WTC11 (cell line): ENCODE measurements at regions not wholly inside any gene's neighbourhood (a gene's known extent, or its start where the extent isn't known, plus 50 kb on each side); places are given as distances from the start of the nearest gene placed in this dataset.
A peak's percentile ranks its signal among the peaks of the same experiment; 100 is the strongest.
"Not testable (repeated sequence)": the region's sequence is repeated elsewhere in the genome, so short reads cannot be mapped to it uniquely, and the experiment has no call there.

Experiments used
- ATAC-seq: fragments of 200-7000 bp; cut with Tn5 transposase; 2 replicates; pipeline ENCODE4 v1.10.0; 2021; ENCODE audit warnings: mild to moderate bottlenecking, moderate library complexity
- CTCF ChIA-PET: fragments of 300-600 bp; sonication (Branson Sonifier 250); formaldehyde crosslinking; loops from one replicate; lab custom pipeline; 2021; ENCODE audit warnings: antibody characterized with exemption; lab: Charles Lee
- POLR2A ChIA-PET: fragments of 350-600 bp; sonication (Branson Sonifier 250); formaldehyde crosslinking; loops from one replicate; lab custom pipeline; 2021; ENCODE audit warnings: antibody characterized with exemption; lab: Charles Lee
- DNase-seq: peaks from one replicate; pipeline ENCODE4 v3.0.0; 2021; ENCODE audit warnings: low spot score
- H3K27ac Mint-ChIP-seq: 2 replicates; pipeline ENCODE4 v1.8.0; 2021; ENCODE audit warnings: mixed read lengths
- H3K27me3 Mint-ChIP-seq: 2 replicates; pipeline ENCODE4 v1.8.0; 2021; ENCODE audit warnings: low read depth, mild to moderate bottlenecking, moderate library complexity, mixed read lengths
- H3K36me3 Mint-ChIP-seq: 2 replicates; pipeline ENCODE4 v1.8.0; 2021; ENCODE audit warnings: mixed read lengths
- H3K4me1 Mint-ChIP-seq: 2 replicates; pipeline ENCODE4 v1.8.0; 2022; ENCODE audit warnings: mixed read lengths
- H3K4me3 Mint-ChIP-seq: 2 replicates; pipeline ENCODE4 v1.8.0; 2021; ENCODE audit warnings: mild to moderate bottlenecking, moderate library complexity, mixed read lengths
- H3K9me3 Mint-ChIP-seq: 2 replicates; pipeline ENCODE4 v1.8.0; 2021; ENCODE audit warnings: mixed read lengths
- CBFB ChIP-seq: sonication (generic); formaldehyde crosslinking; IDR thresholded peaks from 2 replicates; pipeline ENCODE4 v1.8.1; 2022; ENCODE audit warnings: mild to moderate bottlenecking, low read depth, missing genetic modification reagents
- CREM ChIP-seq: sonication (generic); formaldehyde crosslinking; IDR thresholded peaks from 2 replicates; pipeline ENCODE4 v1.8.1; 2022; ENCODE audit warnings: mild to moderate bottlenecking, missing genetic modification reagents, moderate library complexity
- FOXK1 ChIP-seq: sonication (generic); formaldehyde crosslinking; IDR thresholded peaks from 2 replicates; pipeline ENCODE4 v1.8.0; 2022; ENCODE audit warnings: mild to moderate bottlenecking, moderate library complexity, missing genetic modification reagents
- GTF2I ChIP-seq: fragments of 250-450 bp; sonication (Bioruptor Pico); conservative IDR thresholded peaks from 2 replicates; pipeline ENCODE4 v1.4.0; 2021; ENCODE audit warnings: mild to moderate bottlenecking
- NR2C2 ChIP-seq: sonication (generic); formaldehyde crosslinking; IDR thresholded peaks from 2 replicates; pipeline ENCODE4 v1.8.0; 2022; ENCODE audit warnings: mild to moderate bottlenecking, missing genetic modification reagents
- RORB ChIP-seq: fragments of 250-450 bp; sonication (Bioruptor Pico); IDR thresholded peaks from 2 replicates; pipeline ENCODE4 v1.9.0; 2021; ENCODE audit warnings: mild to moderate bottlenecking
- SMAD4 ChIP-seq: sonication (generic); formaldehyde crosslinking; IDR thresholded peaks from 2 replicates; pipeline ENCODE4 v1.8.0; 2022; ENCODE audit warnings: mild to moderate bottlenecking, missing genetic modification reagents
- TCF7 ChIP-seq: sonication (generic); formaldehyde crosslinking; IDR thresholded peaks from 2 replicates; pipeline ENCODE4 v1.8.0; 2022; ENCODE audit warnings: mild to moderate bottlenecking, low read depth, missing genetic modification reagents, moderate library complexity
- ZNF232 ChIP-seq: sonication (generic); formaldehyde crosslinking; IDR thresholded peaks from 2 replicates; pipeline ENCODE4 v1.8.0; 2022; ENCODE audit warnings: mild to moderate bottlenecking, missing genetic modification reagents
- ZNF263 ChIP-seq: sonication (generic); formaldehyde crosslinking; IDR thresholded peaks from 2 replicates; pipeline ENCODE4 v1.8.1; 2022; ENCODE audit warnings: low read depth, mild to moderate bottlenecking, moderate library complexity, missing genetic modification reagents
- ZNF396 ChIP-seq: fragments of 250-450 bp; sonication (Bioruptor Pico); IDR thresholded peaks from 2 replicates; pipeline ENCODE4 v1.8.0; 2021; ENCODE audit warnings: mild to moderate bottlenecking, moderate library complexity, borderline replicate concordance
- TF ChIP-seq, protein P1 (sequence below): sonication (generic); formaldehyde crosslinking; IDR thresholded peaks from 2 replicates; pipeline ENCODE4 v1.8.1; 2023; ENCODE audit warnings: mild to moderate bottlenecking, missing genetic modification reagents
- TF ChIP-seq, protein P2 (sequence below): fragments of 250-450 bp; sonication (Bioruptor Pico); conservative IDR thresholded peaks from 2 replicates; pipeline ENCODE4 v1.9.0; 2021; ENCODE audit warnings: mild to moderate bottlenecking
- TF ChIP-seq, protein P3 (sequence below): sonication (generic); formaldehyde crosslinking; IDR thresholded peaks from 2 replicates; pipeline ENCODE4 v1.8.0; 2022; ENCODE audit warnings: mild to moderate bottlenecking, missing genetic modification reagents
- TF ChIP-seq, protein P4 (sequence below): fragments of 250-450 bp; sonication (Bioruptor Pico); IDR thresholded peaks from 2 replicates; pipeline ENCODE4 v1.9.0; 2021; ENCODE audit warnings: mild to moderate bottlenecking
- TF ChIP-seq, protein P5 (sequence below): sonication (generic); formaldehyde crosslinking; IDR thresholded peaks from 2 replicates; pipeline ENCODE4 v1.8.1; 2022; ENCODE audit warnings: mild to moderate bottlenecking, moderate library complexity, missing genetic modification reagents
- TF ChIP-seq, protein P6 (sequence below): sonication (generic); formaldehyde crosslinking; IDR thresholded peaks from 2 replicates; pipeline ENCODE4 v1.8.0; 2022; ENCODE audit warnings: missing genetic modification reagents

DNA sequence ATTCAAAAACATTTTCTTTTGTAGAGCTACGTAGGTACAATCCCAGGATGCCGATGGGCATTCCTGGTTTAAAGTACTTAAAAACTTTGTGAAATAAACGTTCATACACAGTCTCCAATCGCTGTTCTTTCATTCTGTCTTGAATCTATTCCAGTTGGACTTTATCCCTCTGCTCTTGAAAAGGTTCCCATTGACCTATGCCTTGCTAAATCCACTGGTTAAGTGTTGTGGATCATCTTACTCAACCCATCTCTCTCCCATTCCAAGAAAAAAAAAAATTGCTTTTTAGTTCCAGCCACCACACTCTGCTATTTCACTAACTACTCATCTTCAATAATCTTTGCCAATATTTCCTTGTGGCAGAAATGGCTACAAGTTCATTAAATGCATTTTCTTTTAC is 542.3 kb upstream of the GRIA3 start:
- ATAC-seq (no peak), DNase-seq (no peak)
- H3K27me3 Mint-ChIP-seq = no peaks in the 10 kb centered on the region
- H3K36me3 Mint-ChIP-seq = no peaks in the 10 kb centered on the region
- H3K27ac Mint-ChIP-seq = no peak overlapping the region
- ChIA-PET POLR2A (no interaction called here), CTCF (no interaction called here)
- no peaks in the 10 kb centered on the region for H3K9me3 Mint-ChIP-seq
- no peaks in the 10 kb centered on the region for H3K4me1 Mint-ChIP-seq
- no peak overlapping the region for H3K4me3 Mint-ChIP-seq
- TF ChIP-seq FOXK1 (no peak), ZNF232 (CRISPR knock-in tag) (no peak)
- TF ChIP-seq, all 79 proteins: peak for 0

DNA sequence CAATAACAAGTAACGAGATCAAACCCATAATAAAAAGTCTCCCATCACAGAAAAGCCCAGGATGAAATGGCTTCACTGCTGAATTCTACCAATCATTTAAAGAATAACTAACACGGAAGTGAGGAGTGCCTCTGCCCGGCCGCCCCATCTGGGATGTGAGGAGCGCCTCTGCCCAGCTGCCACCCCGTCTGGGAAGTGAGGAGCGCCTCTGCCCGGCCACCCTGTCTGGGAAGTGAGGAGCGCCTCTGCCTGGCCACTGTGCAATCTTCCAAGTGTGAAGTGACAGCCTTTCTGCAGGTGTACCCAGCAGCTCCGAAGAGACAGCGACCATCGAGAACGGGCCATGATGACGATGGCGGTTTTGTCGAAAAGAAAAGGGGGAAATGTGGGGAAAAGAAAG is 528.8 kb upstream of the GRIA3 start:
- POLR2A ChIA-PET, DNase-seq, ATAC-seq: not testable (repeated sequence)

DNA sequence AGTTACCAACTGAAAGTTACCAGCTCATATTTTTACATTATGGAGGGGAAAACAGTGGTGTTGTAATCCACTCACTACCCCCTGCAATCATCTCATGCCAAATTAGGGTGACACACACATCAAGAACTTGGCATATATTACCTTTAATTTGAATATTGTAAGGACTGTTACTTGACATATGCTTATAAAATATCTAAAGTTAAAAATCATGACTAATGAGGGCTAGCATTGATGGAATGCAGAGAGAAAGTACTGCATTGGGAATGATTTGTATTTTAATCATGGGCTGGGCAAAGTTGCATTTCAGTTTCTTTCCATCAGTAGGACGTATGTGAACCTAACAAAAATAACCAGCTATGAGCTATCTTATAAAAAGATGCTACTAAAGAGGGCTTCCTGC is 517.5 kb upstream of the GRIA3 start:
- H3K27ac Mint-ChIP-seq = no peak overlapping the region

More for the DNA sequence above, 528.8 kb upstream of the GRIA3 start:
- H3K9me3 Mint-ChIP-seq = peaks cover 16% of the 10 kb centered on the region
- H3K4me3 Mint-ChIP-seq, H3K27me3 Mint-ChIP-seq, H3K4me1 Mint-ChIP-seq, H3K27ac Mint-ChIP-seq, CTCF ChIA-PET: not testable (repeated sequence)
- peaks cover 11% of the 10 kb centered on the region; the same call in 1 of the 2 replicates for H3K36me3 Mint-ChIP-seq

DNA sequence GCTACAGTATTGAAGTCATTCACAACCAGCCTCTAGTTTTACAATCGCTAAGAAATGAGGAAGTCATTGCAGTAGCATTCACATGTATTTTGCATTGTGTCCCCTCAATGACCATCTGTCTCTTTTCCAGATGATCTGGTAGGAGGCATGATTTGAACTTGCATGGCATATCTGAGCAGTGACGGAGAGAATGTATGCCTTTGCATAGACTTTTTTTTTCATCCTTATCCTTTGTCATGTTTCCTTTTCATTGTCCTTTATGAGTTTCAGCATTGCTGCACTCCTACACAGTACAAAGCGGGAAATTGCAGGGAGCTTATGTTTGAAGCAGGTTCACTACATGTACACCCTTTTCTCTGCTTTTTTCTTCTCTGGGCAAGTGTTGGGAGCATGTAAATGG is 516.4 kb upstream of the GRIA3 start:
- H3K36me3 Mint-ChIP-seq = no peaks in the 10 kb centered on the region
- POLR2A ChIA-PET = no interaction called here
- ATAC-seq (no peak), DNase-seq (no peak)
- no peak overlapping the region for H3K4me3 Mint-ChIP-seq
- no peaks in the 10 kb centered on the region for H3K27me3 Mint-ChIP-seq
- CTCF ChIA-PET = no interaction called here
- no peak overlapping the region for H3K27ac Mint-ChIP-seq
- H3K4me1 Mint-ChIP-seq = peaks cover 5% of the 10 kb centered on the region
- TF ChIP-seq, protein P1, sequence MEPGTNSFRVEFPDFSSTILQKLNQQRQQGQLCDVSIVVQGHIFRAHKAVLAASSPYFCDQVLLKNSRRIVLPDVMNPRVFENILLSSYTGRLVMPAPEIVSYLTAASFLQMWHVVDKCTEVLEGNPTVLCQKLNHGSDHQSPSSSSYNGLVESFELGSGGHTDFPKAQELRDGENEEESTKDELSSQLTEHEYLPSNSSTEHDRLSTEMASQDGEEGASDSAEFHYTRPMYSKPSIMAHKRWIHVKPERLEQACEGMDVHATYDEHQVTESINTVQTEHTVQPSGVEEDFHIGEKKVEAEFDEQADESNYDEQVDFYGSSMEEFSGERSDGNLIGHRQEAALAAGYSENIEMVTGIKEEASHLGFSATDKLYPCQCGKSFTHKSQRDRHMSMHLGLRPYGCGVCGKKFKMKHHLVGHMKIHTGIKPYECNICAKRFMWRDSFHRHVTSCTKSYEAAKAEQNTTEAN (CRISPR knock-in tag) = no peak
- no peak for TF ChIP-seq ZNF263 (CRISPR knock-in tag)
- no peak for TF ChIP-seq CREM
- no peak for TF ChIP-seq RORB (CRISPR knock-in tag)
- no peak for TF ChIP-seq ZNF396 (CRISPR knock-in tag)
- no peak for TF ChIP-seq NR2C2 (CRISPR knock-in tag)
- TF ChIP-seq TCF7 (CRISPR knock-in tag) = no peak
- H3K9me3 Mint-ChIP-seq = no peaks in the 10 kb centered on the region

More for the DNA sequence above, 517.5 kb upstream of the GRIA3 start:
- no peak overlapping the region for H3K4me3 Mint-ChIP-seq
- peaks cover 16% of the 10 kb centered on the region for H3K4me1 Mint-ChIP-seq
- ATAC-seq (no peak), DNase-seq (no peak)
- no peaks in the 10 kb centered on the region for H3K36me3 Mint-ChIP-seq
- H3K9me3 Mint-ChIP-seq = no peaks in the 10 kb centered on the region
- POLR2A ChIA-PET = no interaction called here
- TF ChIP-seq CBFB (CRISPR knock-in tag) = no peak
- no peak for TF ChIP-seq ZNF263 (CRISPR knock-in tag)
- CTCF ChIA-PET = no interaction called here
- no peaks in the 10 kb centered on the region for H3K27me3 Mint-ChIP-seq

DNA sequence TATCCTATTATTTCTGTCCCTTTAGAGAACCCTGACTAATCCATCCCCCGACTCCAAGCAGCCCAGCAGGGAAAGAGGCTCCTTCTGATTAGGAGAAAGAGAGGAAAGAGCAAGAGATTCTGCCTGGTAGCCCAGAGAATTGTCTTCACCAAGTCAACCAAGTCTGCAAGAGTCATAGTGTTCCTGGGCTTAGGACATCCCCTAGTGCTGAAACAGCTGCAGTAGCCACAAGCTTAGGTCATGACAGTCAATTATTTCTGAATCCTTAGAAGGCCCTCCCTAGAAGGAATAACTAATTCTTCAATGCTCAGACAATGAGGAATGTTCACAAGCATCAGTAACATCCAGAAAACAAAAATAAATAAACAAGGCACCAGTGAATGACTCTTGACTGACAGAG is 480.3 kb upstream of the GRIA3 start:
- no peak overlapping the region for H3K4me3 Mint-ChIP-seq
- H3K9me3 Mint-ChIP-seq = peaks cover 20% of the 10 kb centered on the region
- H3K27me3 Mint-ChIP-seq = no peaks in the 10 kb centered on the region
- POLR2A ChIA-PET = no interaction called here
- DNase-seq (no peak), ATAC-seq (peak; percentile 56; the same call in 1 of the 2 replicates)
- peaks cover 5% of the 10 kb centered on the region; the same call in 1 of the 2 replicates for H3K4me1 Mint-ChIP-seq
- no peak for TF ChIP-seq SMAD4 (CRISPR knock-in tag)
- TF ChIP-seq, protein P2, sequence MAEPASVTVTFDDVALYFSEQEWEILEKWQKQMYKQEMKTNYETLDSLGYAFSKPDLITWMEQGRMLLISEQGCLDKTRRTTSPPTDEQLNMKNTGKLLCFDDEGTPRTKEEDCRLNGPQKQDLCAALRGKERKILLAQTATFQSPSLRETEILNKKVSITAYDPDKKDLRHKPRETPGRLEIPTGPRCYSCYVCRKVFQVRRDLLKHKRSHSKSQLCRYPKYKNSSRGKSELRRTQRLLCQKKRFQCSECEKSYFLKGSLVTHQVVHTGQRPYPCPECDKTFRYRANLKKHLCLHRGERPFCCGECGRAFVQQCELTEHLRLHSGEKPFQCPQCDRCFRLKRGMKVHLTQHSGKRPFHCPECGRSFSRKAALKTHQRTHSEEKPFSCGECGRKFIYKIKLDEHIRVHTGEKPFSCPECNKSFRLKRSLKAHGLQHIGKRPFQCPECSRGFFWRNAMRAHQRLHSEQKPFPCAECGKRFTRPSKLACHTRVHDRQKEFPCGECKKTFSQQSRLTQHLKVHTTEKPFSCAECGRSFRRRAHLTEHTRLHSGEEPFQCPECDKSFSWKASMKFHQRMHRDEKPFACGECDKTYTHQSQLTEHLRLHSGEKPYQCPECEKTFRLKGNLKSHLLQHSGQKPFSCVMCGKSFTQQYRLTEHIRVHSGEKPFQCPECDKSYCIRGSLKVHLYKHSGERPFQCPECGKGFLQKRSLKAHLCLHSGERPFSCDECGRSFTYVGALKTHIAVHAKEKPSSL (CRISPR knock-in tag) = no peak
- TF ChIP-seq, protein P3, sequence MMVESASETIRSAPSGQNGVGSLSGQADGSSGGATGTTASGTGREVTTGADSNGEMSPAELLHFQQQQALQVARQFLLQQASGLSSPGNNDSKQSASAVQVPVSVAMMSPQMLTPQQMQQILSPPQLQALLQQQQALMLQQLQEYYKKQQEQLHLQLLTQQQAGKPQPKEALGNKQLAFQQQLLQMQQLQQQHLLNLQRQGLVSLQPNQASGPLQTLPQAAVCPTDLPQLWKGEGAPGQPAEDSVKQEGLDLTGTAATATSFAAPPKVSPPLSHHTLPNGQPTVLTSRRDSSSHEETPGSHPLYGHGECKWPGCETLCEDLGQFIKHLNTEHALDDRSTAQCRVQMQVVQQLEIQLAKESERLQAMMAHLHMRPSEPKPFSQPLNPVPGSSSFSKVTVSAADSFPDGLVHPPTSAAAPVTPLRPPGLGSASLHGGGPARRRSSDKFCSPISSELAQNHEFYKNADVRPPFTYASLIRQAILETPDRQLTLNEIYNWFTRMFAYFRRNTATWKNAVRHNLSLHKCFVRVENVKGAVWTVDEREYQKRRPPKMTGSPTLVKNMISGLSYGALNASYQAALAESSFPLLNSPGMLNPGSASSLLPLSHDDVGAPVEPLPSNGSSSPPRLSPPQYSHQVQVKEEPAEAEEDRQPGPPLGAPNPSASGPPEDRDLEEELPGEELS (CRISPR knock-in tag) = no peak
- TF ChIP-seq, protein P4, sequence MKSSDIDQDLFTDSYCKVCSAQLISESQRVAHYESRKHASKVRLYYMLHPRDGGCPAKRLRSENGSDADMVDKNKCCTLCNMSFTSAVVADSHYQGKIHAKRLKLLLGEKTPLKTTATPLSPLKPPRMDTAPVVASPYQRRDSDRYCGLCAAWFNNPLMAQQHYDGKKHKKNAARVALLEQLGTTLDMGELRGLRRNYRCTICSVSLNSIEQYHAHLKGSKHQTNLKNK (CRISPR knock-in tag) = no peak
- TF ChIP-seq, protein P5, sequence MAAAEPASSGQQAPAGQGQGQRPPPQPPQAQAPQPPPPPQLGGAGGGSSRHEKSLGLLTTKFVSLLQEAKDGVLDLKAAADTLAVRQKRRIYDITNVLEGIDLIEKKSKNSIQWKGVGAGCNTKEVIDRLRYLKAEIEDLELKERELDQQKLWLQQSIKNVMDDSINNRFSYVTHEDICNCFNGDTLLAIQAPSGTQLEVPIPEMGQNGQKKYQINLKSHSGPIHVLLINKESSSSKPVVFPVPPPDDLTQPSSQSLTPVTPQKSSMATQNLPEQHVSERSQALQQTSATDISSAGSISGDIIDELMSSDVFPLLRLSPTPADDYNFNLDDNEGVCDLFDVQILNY (CRISPR knock-in tag) = no peak
- TF ChIP-seq GTF2I (CRISPR knock-in tag) = no peak
- TF ChIP-seq, protein P6, sequence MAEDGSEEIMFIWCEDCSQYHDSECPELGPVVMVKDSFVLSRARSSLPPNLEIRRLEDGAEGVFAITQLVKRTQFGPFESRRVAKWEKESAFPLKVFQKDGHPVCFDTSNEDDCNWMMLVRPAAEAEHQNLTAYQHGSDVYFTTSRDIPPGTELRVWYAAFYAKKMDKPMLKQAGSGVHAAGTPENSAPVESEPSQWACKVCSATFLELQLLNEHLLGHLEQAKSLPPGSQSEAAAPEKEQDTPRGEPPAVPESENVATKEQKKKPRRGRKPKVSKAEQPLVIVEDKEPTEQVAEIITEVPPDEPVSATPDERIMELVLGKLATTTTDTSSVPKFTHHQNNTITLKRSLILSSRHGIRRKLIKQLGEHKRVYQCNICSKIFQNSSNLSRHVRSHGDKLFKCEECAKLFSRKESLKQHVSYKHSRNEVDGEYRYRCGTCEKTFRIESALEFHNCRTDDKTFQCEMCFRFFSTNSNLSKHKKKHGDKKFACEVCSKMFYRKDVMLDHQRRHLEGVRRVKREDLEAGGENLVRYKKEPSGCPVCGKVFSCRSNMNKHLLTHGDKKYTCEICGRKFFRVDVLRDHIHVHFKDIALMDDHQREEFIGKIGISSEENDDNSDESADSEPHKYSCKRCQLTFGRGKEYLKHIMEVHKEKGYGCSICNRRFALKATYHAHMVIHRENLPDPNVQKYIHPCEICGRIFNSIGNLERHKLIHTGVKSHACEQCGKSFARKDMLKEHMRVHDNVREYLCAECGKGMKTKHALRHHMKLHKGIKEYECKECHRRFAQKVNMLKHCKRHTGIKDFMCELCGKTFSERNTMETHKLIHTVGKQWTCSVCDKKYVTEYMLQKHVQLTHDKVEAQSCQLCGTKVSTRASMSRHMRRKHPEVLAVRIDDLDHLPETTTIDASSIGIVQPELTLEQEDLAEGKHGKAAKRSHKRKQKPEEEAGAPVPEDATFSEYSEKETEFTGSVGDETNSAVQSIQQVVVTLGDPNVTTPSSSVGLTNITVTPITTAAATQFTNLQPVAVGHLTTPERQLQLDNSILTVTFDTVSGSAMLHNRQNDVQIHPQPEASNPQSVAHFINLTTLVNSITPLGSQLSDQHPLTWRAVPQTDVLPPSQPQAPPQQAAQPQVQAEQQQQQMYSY = no peak
- no peak overlapping the region for H3K27ac Mint-ChIP-seq
- H3K36me3 Mint-ChIP-seq = peaks cover 9% of the 10 kb centered on the region
- CTCF ChIA-PET = no interaction called here
